Activated T-cell treated with anti-CD3 and anti-CD28 coated beads for 1 hour (primary cell): ENCODE measurements at regions not wholly inside any gene's neighbourhood (a gene's known extent, or its start where the extent isn't known, plus 50 kb on each side); places are given as distances from the start of the nearest gene placed in this dataset.

Experiments
- DNase-seq: peaks from one replicate; pipeline ENCODE4 v3.0.0-alpha.2; 2020; ENCODE audit warnings: low read depth

DNA sequence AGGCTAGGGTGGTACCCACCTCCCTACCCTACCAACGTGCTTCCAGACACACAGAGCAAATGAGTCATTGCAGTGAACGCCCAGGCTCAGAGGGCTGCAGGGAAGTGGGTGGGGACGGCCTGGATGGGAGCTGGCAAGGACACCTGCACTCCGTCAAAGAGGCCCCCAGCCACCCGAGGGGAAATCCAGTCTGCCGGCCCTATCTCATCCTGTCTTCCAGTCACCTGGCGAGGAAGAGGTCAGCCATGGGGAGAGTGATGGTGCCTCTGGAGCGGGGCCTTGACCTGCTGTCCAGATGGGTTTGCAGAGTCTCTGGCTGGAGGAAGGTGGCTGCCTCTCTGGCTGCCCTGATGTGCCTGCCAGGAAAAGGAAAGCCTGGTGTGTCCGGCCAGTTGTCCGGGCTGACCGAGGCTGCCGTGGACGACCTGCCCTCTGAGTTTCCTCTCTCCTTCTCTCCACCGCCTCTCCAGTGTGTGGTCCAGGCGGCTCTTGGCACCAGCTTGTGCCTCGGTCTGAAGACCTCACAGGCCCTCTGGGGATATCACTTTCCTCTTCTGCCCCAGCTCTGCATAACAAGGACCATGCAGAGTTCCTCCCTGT lies 209.7 kb upstream of the COPS8 start:
- no peak for DNase-seq

DNA sequence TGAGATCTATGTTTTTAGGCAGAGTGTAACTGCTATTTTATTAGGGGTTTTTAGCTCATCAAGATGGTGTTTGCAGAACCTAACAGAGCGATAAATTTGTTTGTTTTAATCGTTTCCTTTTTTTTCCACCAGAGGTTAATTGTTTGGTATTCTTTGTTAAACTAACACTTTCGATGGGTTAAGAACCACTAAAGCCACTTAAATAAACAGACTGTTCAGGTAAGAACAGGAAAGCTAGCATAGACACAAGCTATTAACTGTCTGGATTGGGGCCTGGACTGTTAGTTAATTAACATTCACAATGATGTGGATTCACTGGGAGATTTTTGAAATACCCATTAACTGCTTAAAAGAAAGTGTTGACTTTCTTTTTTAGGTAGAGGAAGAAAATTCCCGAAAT lies 209.0 kb upstream of the COPS8 start:
- no peak for DNase-seq

DNA sequence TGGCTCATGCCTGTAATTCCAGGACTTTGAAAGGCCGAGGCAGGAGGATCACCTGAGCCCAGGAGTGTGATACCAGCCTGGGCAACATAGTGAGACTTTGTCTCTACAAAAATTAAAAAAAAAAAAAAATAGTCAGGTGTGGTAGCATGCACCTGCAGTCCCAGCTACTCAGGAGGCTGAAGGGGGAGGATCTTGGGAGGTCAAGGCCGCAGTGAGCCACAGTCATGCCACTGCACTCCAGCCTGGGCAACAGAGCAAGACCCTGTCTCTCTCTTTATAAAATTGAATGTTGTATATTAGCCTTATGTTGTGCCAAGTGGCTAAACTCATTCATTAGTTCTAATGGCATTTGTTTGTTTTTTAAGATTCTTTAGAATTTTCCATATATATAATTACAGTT lies 207.7 kb upstream of the COPS8 start:
- DNase-seq: no peak

DNA sequence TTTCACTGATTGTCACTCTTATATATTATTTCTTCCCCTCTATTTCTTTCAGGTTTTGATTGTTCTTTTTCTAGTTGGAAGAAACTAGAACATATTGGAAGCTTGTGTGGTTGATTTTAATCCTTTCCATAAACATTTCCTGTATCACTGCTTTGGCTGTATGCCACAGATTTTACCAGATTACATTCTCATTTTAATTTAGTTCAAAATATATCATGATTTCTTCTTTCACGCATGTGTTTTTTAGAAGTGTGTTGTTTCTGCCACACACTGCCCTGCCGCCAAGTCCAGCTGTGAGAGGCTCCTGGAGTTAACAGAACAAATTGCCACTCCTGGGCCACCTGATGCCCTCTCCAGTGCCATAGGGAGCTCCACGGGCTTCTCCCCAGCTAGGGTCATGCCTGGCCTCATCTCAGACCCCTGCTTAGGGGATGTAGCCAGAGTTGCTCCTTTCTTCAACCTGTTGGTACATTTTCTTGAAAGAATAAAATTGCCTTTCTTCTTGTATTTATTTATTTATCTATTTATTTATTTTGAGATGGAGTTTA lies 206.2 kb upstream of the COPS8 start:
- DNase-seq: no peak

DNA sequence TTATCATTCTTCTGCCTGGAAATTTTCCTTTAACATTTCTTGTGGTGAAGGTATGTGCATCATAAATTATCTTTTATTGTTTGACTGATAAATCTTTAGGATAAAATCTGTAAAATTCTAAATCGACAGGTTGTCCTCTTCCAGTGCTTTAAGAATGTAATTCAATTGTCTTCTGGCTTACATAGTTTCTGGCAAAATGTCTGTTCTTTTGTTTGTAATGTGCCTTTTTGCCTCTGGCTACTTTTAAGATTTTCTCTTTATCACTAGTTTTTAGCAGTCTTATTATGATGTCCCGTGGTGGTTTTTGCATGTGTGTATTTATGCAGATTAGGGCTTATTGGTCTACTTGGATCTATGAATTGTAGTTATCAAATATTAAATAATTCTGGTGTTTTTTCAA lies 203.6 kb upstream of the COPS8 start:
- DNase-seq: no peak

DNA sequence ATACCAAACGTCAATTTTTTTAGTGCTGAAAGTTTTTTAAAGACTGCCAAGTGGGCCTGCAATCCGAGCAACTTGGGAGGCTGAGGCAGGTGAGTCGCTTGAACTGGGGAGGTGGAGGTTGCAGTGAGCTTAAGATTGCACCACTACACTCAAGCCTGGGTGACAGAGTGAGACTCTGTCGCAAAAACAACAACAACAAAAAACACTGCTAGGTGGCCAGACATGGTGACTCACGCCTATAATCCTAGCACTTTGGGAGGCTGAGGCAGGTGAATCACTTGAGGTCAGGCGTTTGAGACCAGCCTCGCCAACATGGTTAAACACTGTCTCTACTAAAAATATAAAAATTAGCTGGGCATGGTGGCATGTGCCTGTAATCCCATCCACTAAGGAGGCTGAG lies 202.8 kb upstream of the COPS8 start:
- no peak for DNase-seq

DNA sequence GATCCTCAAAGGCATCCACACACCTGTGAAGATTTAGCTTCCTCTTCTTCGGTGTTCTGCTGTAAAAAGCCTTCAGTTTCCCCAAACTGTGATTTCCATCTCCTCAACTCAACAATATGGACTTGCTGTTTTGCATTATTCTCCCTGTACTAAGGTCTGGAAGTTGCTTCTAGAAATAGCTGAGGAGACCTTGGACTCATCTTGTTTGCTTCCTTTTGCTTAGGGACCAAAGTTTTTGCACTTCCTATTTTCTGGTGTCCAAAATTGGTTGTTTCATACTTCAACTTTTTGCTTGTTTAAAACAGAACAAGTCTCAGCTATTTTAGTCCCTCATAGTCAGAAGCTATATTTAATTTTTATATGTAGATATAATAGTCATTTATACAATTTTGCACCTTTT lies 201.9 kb upstream of the COPS8 start:
- no peak for DNase-seq

DNA sequence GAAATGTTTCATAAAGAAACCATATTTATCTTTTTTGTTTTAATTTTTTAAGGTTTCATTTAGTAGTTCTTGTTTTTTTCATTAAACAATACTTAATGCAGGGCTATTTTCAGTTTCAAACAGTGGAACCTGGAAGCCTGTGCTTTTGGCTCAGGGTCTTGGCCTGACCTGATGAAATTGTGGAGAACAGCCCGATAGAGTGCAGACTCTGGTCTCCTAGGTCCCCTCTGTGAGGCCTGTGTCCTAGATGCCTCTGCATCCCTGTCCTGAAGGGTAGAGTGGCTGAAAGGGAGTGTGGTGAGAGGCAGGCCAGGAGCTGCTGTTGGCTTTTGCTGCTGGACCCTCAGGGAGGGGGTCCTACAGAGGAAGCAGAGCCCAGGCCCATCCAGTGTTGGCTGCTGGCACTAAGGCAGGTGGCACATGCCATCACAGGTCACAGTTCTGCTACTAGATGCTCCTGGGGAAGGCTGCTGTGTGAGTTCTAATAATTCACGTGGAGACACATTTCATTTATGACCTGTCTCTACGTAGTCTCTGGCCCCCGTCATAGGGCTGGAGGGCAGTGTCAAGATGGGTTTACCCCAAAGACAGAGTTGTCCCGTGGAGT lies 201.0 kb upstream of the COPS8 start:
- no peak for DNase-seq

DNA sequence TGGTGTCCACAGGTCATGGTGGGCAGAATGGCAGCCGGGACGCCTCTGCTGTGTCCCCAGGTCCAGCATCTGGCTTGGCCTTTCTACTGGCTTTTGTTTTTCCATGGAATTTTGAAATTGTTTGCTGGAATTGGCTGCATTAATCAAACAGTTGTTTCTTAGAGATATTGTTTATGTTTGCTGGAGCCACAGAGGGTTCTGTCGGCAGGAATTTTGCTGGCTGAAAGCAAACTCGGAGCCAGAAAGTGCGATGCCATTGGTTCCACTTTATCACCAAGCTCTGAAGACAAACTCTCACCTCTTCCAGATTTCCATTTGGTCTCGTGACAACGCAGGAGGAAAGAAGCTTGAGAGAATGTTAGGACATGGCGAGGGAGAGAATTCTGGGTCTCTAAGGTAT lies 199.2 kb upstream of the COPS8 start:
- no peak for DNase-seq

DNA sequence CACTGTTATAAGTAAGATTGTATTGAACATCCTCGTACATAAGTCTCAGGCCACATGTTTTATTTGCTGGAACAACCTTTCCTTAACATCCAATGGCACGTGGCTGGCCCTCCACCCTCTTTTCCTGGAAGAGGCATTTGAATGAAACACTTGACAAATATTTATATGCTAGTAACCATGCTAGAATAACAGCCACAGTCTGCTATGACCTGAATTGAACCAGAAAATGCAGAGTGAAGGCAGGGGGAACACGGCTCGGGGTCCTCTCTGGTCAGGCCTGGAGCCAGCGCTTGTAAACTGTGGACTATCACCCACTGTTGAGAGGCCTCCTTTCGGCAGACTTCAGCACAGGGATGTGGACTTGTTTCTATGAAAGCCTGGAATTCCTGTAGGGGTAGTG lies 198.2 kb upstream of the COPS8 start:
- no peak for DNase-seq

DNA sequence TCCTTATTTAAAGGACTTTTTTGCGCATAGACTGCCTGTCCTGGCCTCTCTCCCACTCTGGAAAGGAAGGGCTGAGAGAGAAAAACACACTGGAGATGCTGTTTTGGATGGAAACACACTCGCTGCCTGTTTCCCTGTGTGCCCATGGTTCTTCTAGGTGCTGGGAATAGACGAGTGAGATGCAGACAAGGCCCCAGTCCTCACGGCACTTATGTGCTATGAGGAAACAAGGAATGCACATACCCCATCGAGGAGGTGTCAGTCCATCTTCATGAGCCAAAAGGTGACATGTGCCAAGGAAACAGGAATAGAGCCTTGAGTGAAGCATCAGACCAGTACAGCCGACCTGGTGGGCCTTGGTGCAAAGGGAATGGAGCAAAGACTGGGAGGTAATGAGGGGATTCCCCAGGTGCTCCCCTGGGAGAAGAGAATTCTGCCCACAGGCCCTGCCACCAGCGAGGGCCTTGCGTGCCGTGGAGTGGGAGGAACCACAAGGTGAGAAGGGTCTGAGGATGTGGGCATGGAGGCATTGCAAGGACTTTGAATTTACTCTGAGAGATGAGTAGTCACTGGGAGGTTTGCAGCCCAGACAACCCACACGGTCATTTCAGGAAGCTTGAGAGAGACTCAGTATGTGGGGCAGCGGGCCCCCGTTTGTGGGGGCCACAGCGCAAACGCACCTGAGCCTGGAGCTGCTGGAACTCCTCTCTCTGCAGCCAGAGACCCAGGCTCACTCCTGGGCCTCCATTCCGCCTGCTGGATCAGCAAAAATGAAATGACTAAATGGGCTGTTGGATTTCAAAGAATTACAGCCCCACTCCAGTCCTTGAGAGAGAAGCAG lies 197.5 kb upstream of the COPS8 start:
- no peak for DNase-seq

DNA sequence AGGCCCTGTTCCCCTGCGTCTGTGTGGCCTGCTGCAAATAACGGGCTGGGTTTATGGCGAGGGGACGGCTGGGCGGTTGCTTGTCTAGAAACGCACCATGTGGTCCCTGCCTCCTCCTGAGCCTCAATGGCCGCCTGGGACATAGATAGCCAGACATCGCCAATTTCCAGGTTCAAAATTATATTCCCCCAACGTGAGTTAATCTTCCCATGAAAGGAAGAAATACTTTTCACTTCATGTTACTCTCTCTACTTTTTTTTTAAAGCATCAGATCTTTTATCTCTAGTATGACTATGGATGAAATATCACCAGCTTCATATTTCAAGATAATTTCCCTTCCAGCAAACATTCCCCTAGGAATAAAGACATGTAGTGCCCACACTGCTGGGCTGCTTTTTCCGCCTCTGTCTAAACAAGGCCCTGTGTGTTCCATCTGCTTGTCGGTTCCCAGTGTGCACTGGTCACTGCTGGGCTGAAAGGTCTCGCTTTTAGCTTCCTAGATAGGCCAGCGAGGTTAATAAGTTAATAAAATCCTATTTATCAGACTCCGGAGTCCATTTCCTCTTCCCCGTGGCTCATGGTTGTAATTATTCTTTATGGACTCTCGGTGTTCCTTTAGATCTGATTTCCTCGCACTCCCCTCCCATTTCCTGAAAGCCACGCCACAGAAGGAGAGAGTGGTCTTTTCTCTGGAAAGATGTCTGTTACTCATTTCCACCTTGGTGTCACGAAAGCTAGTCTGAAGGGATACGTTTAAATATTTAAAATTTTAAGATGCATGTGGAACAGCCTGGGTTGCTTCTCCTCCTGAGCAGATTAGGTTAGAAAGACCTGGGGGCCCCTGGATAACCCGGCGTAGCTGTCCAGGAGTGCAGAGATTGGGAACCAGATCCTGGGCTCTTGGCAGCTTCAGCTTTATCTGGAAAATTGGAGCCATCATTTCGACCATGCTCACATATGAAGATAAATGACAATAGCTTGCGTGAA lies 196.6 kb upstream of the COPS8 start:
- DNase-seq: no peak

DNA sequence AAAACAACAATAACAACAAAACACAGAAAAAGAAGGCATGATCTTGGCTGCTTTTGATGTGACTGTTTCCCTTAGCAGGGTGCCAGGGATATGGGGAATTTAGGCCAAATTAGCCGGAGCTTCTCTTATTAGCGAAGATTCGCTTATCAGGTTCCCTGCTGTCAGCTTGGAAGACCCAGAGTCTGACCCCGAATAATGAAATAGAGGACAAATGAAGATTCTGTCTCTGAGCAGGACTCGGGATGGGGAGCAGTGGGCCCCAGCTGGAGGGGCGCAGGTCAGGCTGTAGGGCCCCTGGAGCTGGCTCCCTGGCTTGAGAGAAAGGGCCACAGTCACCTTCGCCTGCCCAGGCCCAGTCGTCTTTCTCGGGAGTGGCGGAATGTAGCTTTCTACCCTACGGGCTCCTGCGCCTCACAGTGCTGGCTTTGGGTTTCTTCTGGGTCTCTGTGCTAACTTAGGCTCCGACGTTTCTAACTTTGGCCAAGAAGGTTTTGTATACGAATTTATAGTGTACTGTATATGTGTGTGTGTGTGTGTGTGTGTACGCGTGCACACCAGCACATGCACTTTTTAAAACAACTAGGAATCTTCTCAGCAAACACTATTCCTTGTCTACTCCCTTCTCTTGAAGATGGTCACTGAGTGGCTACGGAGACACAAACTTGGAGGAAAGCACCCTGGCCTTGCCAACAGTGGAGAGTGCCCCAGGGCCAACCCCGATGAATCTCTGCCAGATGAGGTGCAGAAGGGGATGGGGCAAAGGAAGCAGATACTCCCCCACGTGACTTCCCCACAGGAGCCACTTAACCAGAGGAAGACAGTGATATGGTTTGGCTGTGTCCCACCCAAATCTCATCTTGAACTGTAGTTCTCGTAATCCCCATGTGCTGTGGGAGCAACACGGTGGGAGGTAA lies 195.6 kb upstream of the COPS8 start:
- DNase-seq: no peak

DNA sequence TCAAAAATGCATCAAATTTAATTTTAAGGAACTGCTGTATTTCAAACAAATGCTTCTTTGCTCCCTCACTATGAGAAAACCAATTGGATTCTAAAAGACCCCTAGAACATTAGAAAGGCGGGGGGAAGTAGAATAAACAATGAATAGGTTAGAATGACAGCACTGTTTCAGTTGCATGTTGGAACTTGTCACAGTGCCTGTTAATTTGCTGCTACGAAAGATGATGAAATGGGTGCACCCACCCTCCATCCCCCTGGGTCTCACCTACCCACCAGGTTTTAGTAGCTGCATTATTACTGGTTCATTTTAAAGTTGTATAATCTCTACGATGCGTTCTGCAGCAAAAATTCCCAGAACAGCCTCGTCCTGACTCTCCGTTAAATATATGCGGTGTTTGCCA lies 193.0 kb upstream of the COPS8 start:
- no peak for DNase-seq

DNA sequence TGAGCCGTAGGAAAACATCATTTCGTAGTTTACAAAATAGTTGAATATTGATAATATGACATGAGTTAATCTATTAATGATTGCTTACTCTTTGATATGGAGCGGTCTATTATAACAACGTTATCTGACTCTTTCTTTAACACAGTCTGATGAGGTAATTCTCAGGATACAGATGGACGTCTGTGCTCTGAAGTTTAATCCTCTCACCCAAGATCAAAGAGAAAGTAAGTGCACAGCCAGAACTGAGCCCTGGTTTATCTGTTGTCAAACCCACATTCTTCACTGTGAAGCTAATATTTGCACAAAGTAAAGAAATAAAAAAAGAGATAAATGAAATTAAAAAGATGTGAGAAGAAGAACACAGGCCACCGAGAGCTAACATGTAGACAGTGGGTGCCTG lies 190.9 kb upstream of the COPS8 start:
- DNase-seq: no peak

DNA sequence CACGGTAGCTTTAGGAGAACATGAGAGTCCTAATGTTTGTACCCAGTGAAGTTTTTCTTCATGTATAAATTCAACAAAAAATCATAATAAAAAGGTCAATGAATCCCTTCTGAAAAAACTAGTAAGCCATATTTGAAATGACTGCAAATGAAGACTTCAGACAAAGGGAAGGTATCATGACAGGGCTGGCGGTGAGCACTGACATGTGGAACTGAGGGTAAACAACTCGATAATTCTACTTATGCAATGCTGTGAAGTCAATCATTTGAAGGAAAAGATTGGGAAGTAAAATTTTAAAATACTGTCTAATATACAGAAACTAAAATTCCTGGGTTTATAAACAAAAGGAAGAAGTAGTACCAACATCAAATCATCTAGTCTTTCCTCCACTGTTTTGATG lies 190.2 kb upstream of the COPS8 start:
- no peak for DNase-seq

DNA sequence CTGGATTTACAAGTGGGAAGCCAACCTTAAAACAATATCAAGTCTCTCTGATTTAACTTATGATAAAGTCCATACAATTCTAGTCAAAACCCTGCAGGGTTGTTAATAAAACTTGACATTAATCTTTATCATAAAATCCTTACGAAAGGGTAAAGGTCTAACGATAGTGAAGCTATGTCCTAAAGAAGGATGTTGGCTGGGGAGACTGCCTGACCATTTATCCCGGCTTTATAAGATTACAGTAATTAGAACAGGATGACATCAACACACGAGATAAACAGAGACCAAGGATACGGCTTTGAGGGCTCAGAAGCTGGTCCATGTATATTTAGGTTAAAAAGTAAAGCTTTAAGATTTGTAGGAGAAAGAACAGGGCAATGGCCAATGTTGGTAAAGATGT lies 189.0 kb upstream of the COPS8 start:
- DNase-seq: no peak

DNA sequence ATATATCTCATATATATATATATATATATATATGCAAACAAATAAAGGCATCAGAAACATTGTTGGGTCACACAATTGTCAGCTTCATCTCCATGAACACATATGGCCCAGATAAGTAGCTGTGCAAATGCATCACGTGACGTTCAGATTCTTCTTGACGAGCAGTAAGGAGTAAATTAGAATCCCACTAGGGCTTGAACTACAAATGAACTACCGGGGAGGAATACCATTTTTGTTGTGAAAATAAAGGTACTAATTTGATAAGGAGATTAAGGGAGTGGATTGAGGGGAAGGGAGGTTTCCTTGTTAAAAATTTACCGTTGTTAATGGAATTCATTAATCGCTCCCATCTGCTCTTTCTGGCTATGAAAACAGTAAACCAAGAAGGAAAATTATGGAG lies 186.5 kb upstream of the COPS8 start:
- no peak for DNase-seq

DNA sequence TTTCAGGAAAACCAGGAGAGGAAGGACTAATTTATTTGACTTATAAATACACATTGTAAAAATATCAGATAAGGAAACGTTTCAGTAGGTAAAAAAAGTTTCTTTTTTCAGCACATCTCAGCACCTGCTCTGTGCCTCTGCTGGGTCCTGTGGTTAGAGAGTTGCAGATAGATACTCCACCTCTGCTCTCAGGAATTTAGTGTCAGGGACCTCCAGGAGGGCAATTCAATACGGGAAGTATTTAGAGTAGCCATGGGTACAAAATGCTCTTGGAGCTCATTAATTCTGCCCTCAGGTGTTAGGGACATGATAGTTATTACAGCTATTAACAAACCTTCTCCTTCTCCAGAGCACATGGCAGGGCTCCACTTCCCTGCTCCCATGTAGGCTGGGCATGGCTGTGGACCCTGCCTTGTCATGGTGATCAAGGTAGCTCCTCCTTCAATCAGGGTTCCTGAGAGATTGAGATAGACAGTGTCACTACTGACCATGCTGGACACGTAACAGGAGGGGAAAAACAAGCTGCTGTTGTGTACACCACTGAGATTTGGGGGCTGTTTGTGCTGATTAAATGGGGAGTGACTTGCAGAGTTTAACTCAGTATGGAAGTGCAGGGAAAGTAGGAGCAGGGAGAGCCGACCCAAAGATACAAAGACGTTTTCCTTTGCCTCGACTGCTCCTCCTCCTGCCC lies 185.6 kb upstream of the COPS8 start:
- no peak for DNase-seq

DNA sequence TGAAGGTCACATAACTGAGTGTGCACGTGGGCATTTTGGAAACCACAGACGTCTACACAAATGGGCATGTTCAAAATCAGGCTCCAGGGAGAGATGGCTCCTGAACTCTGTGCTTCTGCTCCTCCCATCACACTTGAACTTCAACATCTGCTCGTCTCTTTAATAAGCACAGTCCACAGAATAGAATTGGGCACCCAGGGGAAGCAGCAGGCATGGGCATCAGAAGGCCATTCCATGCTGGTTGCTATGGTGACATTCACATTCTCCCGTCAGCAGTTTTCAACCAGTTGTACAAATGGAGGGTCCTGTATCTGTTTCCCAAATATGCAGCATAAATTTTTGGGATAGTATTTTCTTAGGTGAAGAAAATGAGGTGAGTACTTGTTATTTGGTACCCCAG lies 183.7 kb upstream of the COPS8 start:
- no peak for DNase-seq
